DND-41 (cell line): ENCODE measurements at regions not wholly inside any gene's neighbourhood (a gene's known extent, or its start where the extent isn't known, plus 50 kb on each side); places are given as distances from the start of the nearest gene placed in this dataset.

Experiments
- CTCF ChIP-seq: IDR thresholded peaks from 2 replicates; pipeline ENCODE4 v1.5.1; 2012; ENCODE audit warnings: borderline replicate concordance, low read length, moderate library complexity, mild to moderate bottlenecking; ENCODE audit not compliant: poor library complexity, severe bottlenecking; ENCODE audit errors: extremely low read depth
- EZH2 ChIP-seq: IDR thresholded peaks from 3 replicates; pipeline ENCODE4 v1.6.1; 2012; ENCODE audit warnings: borderline replicate concordance, low read depth, mild to moderate bottlenecking, moderate library complexity, low read length, inconsistent platforms; ENCODE audit not compliant: severe bottlenecking

DNA sequence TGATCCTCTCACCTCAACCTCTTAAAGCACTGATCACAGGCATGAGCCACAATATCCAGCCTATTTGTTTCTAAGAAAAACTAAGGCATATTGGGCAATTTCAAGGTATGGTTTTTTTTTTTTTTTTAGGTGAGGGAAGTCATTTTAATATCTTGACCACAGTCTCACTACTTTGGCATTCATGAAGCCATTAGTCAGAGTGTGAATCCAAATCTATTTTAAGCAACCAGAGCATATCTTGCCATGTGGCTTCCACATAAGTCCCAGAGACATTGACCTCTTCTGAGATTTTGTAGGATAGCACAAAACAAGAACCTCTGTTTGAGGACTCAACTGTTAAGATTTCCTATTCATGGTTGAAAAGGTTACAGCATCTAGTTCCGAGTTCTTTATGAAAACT, 130.3 kb upstream of the RBM19 start:
- TF ChIP-seq CTCF (no peak), EZH2 (no peak)
